Activated naive CD4-positive, alpha-beta T cell treated with anti-CD3 and anti-CD28 coated beads, Interleukin-2, amount 10 ng/mL, durations not matched to agents 7 days and 5 days (primary cell): ENCODE measurements at regions not wholly inside any gene's neighbourhood (a gene's known extent, or its start where the extent isn't known, plus 50 kb on each side); places are given as distances from the start of the nearest gene placed in this dataset.

Experiments used
- CTCF ChIA-PET: fragments of 350-600 bp; sonication (Branson Sonifier 250); formaldehyde crosslinking; loops from one replicate; lab custom pipeline; 2021; ENCODE audit warnings: antibody characterized with exemption; lab: Charles Lee
- DNase-seq: peaks from one replicate; pipeline ENCODE4 v3.0.0-alpha.2; 2020
- H3K27ac Mint-ChIP-seq: one replicate; pipeline ENCODE4 v1.8.0; 2021; ENCODE audit warnings: mild to moderate bottlenecking, moderate library complexity, mixed read lengths
- H3K27me3 Mint-ChIP-seq: one replicate; pipeline ENCODE4 v1.8.0; 2021; ENCODE audit warnings: mild to moderate bottlenecking, mixed read lengths
- H3K36me3 Mint-ChIP-seq: one replicate; pipeline ENCODE4 v1.8.0; 2021; ENCODE audit warnings: mixed read lengths
- H3K4me1 Mint-ChIP-seq: one replicate; pipeline ENCODE4 v1.8.0; 2021; ENCODE audit warnings: mixed read lengths
- H3K4me3 Mint-ChIP-seq: one replicate; pipeline ENCODE4 v1.8.0; 2021; ENCODE audit warnings: mild to moderate bottlenecking, moderate library complexity, mixed read lengths
- H3K9me3 Mint-ChIP-seq: one replicate; pipeline ENCODE4 v1.8.0; 2021; ENCODE audit warnings: mixed read lengths

- no peaks in the 10 kb centered on the region for H3K4me1 Mint-ChIP-seq
- no peak overlapping the region for H3K27ac Mint-ChIP-seq
- H3K4me3 Mint-ChIP-seq: no peak overlapping the region
- DNase-seq: no peak
- H3K36me3 Mint-ChIP-seq: peaks cover 3% of the 10 kb centered on the region
- peaks cover 82% of the 10 kb centered on the region for H3K9me3 Mint-ChIP-seq
- H3K27me3 Mint-ChIP-seq: no peaks in the 10 kb centered on the region
- CTCF ChIA-PET: no interaction called here
These were observed 273.3 kb downstream of the ALG10 start for GRCh38 chr12:34295366-34296142.

GRCh38 chr12:34296143-34297041, 274.1 kb downstream of the ALG10 start:
- DNase-seq: no peak
- Mint-ChIP-seq H3K4me3 (no peak overlapping the region), H3K27ac (no peak overlapping the region), H3K4me1 (no peaks in the 10 kb centered on the region), H3K9me3 (peaks cover 84% of the 10 kb centered on the region), H3K36me3 (peaks cover 3% of the 10 kb centered on the region), H3K27me3 (no peaks in the 10 kb centered on the region)
- CTCF ChIA-PET: no interaction called here

DNA sequence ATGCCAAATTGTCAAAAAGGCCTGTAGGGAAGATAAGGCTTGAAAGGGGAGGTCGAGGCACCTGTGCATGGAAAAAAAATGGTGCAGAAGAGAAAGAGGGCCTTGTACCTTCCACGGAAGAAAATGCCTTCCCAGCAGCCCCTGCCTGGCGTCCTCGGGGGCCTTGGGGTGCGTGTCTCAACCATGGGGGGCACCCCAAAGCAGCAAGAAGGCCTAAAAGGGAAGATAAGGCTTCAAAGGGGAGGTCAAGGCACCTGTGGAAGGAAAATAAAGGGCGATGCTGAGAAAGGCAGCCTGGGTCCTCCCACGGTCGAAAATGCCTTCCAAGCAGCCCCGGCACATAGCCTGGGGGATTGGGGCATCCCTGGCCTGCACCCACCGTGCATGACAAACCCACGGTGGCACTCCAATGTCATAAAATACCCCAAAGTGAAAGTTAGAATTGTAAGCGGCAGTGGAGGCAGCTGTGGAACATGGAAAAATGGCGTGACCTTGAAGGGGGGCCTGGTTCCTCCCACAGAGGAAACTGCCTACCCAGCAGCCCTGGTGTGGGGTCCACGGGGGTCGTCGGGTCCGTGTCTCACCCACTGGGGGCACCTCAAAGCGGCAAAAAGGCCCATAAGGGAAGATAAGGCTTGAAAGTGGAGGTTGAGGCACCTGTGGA, 275.0 kb downstream of the ALG10 start:
- Mint-ChIP-seq H3K36me3 (peaks cover 3% of the 10 kb centered on the region), H3K4me1 (no peaks in the 10 kb centered on the region), H3K27ac (no peak overlapping the region), H3K9me3 (peaks cover 88% of the 10 kb centered on the region), H3K4me3 (no peak overlapping the region), H3K27me3 (no peaks in the 10 kb centered on the region)
- no peak for DNase-seq
- CTCF ChIA-PET: no interaction called here

GRCh38 chr12:34297790-34298164, 275.5 kb downstream of the ALG10 start:
- H3K36me3 Mint-ChIP-seq: peaks cover 2% of the 10 kb centered on the region
- CTCF ChIA-PET: no interaction called here
- no peaks in the 10 kb centered on the region for H3K27me3 Mint-ChIP-seq
- H3K9me3 Mint-ChIP-seq: peaks cover 88% of the 10 kb centered on the region
- no peak for DNase-seq
- no peaks in the 10 kb centered on the region for H3K4me1 Mint-ChIP-seq
- H3K27ac Mint-ChIP-seq: no peak overlapping the region
- H3K4me3 Mint-ChIP-seq: no peak overlapping the region

GRCh38 chr12:34298176-34298970, 276.1 kb downstream of the ALG10 start:
- Mint-ChIP-seq H3K4me3 (no peak overlapping the region), H3K36me3 (peaks cover 2% of the 10 kb centered on the region), H3K9me3 (peaks cover 87% of the 10 kb centered on the region), H3K27ac (no peak overlapping the region), H3K4me1 (no peaks in the 10 kb centered on the region), H3K27me3 (no peaks in the 10 kb centered on the region)
- CTCF ChIA-PET: no interaction called here
- DNase-seq: no peak

DNA sequence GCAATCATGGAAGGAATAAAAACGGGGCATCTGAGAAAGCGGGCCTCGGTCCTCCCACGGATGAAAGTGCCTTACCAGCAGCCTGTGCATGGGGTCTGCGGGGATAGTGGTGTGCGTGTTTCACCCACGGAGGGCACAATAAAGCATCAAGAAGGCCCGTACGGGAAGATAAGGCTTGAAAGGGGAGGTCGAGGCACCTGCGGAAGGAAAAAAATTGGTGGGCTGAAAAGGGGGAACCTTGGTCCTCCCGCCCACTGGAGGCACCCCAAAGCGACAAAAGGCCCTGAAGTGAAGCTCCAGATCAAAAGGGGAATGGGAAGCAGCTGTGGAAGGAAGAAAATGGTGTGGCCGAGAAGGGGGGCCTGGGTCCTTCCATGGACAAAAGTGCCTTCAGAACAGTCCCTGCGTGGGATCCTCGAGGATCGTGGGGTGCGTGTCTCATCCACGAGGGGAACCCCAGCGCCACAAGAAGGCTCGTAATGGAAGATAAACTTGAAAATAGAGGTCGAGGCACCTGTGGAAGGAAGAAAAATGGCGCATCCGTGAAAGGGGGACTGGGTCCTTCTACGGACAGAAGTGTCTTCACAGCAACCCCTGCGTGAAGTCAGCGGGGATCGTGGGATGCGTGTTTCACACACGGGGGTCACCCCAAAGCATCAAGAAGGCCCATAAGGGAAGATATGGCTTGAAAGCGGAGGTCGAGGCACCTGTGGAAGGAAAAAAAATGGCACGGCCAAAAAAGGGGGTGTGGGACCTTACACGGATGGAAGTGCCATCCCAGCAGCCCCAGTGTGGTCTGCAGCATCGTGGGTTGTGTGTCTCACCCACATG, 276.9 kb downstream of the ALG10 start:
- peaks cover 2% of the 10 kb centered on the region for H3K36me3 Mint-ChIP-seq

GRCh38 chr12:34299802-34300193, 277.5 kb downstream of the ALG10 start:
- Mint-ChIP-seq H3K36me3 (peaks cover 2% of the 10 kb centered on the region), H3K9me3 (peaks cover 90% of the 10 kb centered on the region)

More for the DNA sequence above, 276.9 kb downstream of the ALG10 start:
- Mint-ChIP-seq H3K4me3 (no peak overlapping the region), H3K4me1 (no peaks in the 10 kb centered on the region), H3K9me3 (peaks cover 89% of the 10 kb centered on the region), H3K27ac (no peak overlapping the region), H3K27me3 (no peaks in the 10 kb centered on the region)
- no peak for DNase-seq
- CTCF ChIA-PET: no interaction called here

GRCh38 chr12:34300376-34301250, 278.3 kb downstream of the ALG10 start:
- Mint-ChIP-seq H3K36me3 (peaks cover 2% of the 10 kb centered on the region), H3K27ac (no peak overlapping the region), H3K9me3 (peaks cover 90% of the 10 kb centered on the region), H3K4me3 (no peak overlapping the region), H3K4me1 (no peaks in the 10 kb centered on the region), H3K27me3 (no peaks in the 10 kb centered on the region)
- no peak for DNase-seq
- CTCF ChIA-PET: no interaction called here

More at GRCh38 chr12:34299802-34300193, 277.5 kb downstream of the ALG10 start:
- CTCF ChIA-PET: no interaction called here
- Mint-ChIP-seq H3K27me3 (no peaks in the 10 kb centered on the region), H3K4me3 (no peak overlapping the region), H3K27ac (no peak overlapping the region), H3K4me1 (no peaks in the 10 kb centered on the region)
- DNase-seq: no peak

- Mint-ChIP-seq H3K9me3 (peaks cover 90% of the 10 kb centered on the region), H3K4me1 (no peaks in the 10 kb centered on the region), H3K36me3 (peaks cover 2% of the 10 kb centered on the region), H3K4me3 (no peak overlapping the region), H3K27me3 (no peaks in the 10 kb centered on the region), H3K27ac (no peak overlapping the region)
- CTCF ChIA-PET: no interaction called here
- no peak for DNase-seq
These were observed 279.2 kb downstream of the ALG10 start for GRCh38 chr12:34301251-34302130.

DNA sequence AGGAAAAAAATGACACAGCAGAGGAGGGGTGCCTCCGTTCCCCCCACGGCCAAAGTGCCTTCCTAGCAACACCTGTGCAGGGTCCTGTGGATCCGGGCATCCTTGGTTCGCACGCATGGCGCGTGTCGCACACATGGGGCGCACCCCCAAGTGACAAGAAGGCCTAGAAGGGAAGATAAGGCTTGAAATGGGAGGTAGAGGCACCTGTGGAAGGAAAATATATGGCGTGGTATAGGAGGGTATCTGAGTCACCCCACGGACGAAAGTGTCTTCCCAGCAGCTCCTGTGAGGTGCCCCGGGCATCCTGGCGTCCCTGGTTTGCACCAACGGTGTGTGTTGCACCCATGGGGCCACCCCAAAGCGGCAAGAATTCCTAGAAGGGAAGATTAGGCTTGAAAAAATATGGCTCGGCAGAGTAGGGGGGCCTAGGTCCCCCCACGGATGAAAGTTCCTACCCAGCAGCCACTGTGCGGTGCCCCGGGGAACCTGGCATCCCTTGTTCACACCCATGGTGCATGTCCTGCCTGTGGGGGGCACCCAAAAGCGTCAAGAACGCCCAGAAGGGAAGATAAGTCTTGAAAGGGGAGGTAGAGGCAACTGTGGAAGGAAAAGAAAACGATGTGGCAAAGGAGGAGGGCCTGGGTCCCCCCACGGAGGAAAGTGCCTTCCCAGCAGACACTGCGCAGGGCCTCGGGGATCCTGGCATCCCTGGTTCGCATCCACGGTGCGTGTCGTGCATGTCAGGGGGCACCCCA, 280.0 kb downstream of the ALG10 start:
- Mint-ChIP-seq H3K27me3 (no peaks in the 10 kb centered on the region), H3K4me1 (no peaks in the 10 kb centered on the region), H3K4me3 (no peak overlapping the region), H3K36me3 (peaks cover 2% of the 10 kb centered on the region), H3K9me3 (peaks cover 92% of the 10 kb centered on the region), H3K27ac (no peak overlapping the region)
- no peak for DNase-seq
- CTCF ChIA-PET: no interaction called here

- Mint-ChIP-seq H3K27ac (no peak overlapping the region), H3K4me3 (no peak overlapping the region), H3K9me3 (peaks cover 93% of the 10 kb centered on the region), H3K36me3 (peaks cover 2% of the 10 kb centered on the region), H3K27me3 (no peaks in the 10 kb centered on the region), H3K4me1 (no peaks in the 10 kb centered on the region)
- DNase-seq: no peak
- CTCF ChIA-PET: no interaction called here
These were observed 281.0 kb downstream of the ALG10 start for GRCh38 chr12:34303091-34303870.
